HCT116 (cell line): ENCODE measurements at regions not wholly inside any gene's neighbourhood (a gene's known extent, or its start where the extent isn't known, plus 50 kb on each side); places are given as distances from the start of the nearest gene placed in this dataset.

Experiments used
- ATAC-seq: fragments of 200-7000 bp; cut with Tn5 transposase; 2 replicates; pipeline ENCODE4 v1.9.1; 2020; ENCODE audit warnings: mild to moderate bottlenecking, moderate library complexity
- BruUV-seq: library from RNA; stranded (reverse); fragments of 400-500 nt; replicated peaks from 2 replicates; lab custom pipeline; 2021; lab: Mats Ljungman, UMichigan
- CTCF ChIA-PET: fragments of 300-600 bp; sonication (Branson Sonifier 250); formaldehyde crosslinking; loops from one replicate; lab custom pipeline; 2021; ENCODE audit warnings: antibody characterized with exemption; lab: Charles Lee
- POLR2A ChIA-PET: fragments of 300-600, 350-600 bp; sonication (Branson Sonifier 250); formaldehyde crosslinking; loops from one replicate; lab custom pipeline; 2021; ENCODE audit warnings: antibody characterized with exemption; lab: Charles Lee
- RAD21 ChIA-PET, 2 experiments: fragments of 300-600 bp; sonication (Branson Sonifier 250); formaldehyde crosslinking; loops; one replicate each; lab custom pipeline; 2023; ENCODE audit warnings: low total read pairs in 2 of 2; ENCODE audit not compliant: uncharacterized antibody in 2 of 2, unreplicated experiment in 2 of 2, low non-redundant PET in 1 of 2; lab: Charles Lee
- DNase-seq: peaks from one replicate; pipeline ENCODE4 v3.0.0-alpha.2; 2010; ENCODE audit warnings: low read depth, low spot score
- H2AFZ ChIP-seq: fragments of 200-600 bp; shearing (Covaris generic), sonication (generic); 2 replicates; pipeline ENCODE4 v1.6.1; 2017; ENCODE audit warnings: low read depth, mixed run types, mixed read lengths, antibody characterized with exemption, low read length; ENCODE audit not compliant: poor library complexity, severe bottlenecking
- H3K27ac ChIP-seq: 2 replicates; pipeline ENCODE4 v1.5.1; 2012; ENCODE audit warnings: low read depth, low read length
- H3K27me3 ChIP-seq: fragments of 200-600 bp; sonication (generic); 2 replicates; pipeline ENCODE4 v1.6.1; 2016; ENCODE audit warnings: mixed run types, low read length, mixed read lengths; ENCODE audit not compliant: insufficient read depth
- H3K36me3 ChIP-seq, 2 experiments: fragments of 200-500 bp in 1 of 2; fragments of 200-600 bp in 1 of 2; sonication (Bioruptor generic) in 1 of 2; sonication (generic) in 1 of 2; 2 replicates each; pipeline versions ENCODE4 v1.5.1 to v1.6.1; 2014 to 2016; ENCODE audit warnings: low read length in 2 of 2, inconsistent platforms in 1 of 2, mixed read lengths in 1 of 2, mixed run types in 1 of 2; ENCODE audit not compliant: insufficient read depth in 2 of 2, control insufficient read depth in 1 of 2
- H3K4me1 ChIP-seq, 2 experiments: fragments of 200-600 bp in 1 of 2; sonication (generic) in 1 of 2; 2 replicates each; pipeline versions ENCODE4 v1.5.1 to v1.6.1; 2012 to 2017; ENCODE audit warnings: low read length in 2 of 2, inconsistent platforms in 1 of 2, mild to moderate bottlenecking in 1 of 2, mixed read lengths in 1 of 2, mixed run types in 1 of 2, moderate library complexity in 1 of 2; ENCODE audit not compliant: insufficient read depth in 2 of 2, control insufficient read depth in 1 of 2
- H3K4me2 ChIP-seq: fragments of 200-600 bp; sonication (generic); 2 replicates; pipeline ENCODE4 v1.6.1; 2017; ENCODE audit warnings: mixed run types, low read length, mixed read lengths
- H3K4me3 ChIP-seq, 2 experiments: fragments of 200-600 bp in 1 of 2; sonication (generic) in 1 of 2; replicated peaks in 1 of 2; 2 replicates each; pipeline ENCODE4 v1.5.1; 2011 to 2016; ENCODE audit warnings: low read length in 2 of 2, control low read depth in 1 of 2, low read depth in 1 of 2, mild to moderate bottlenecking in 1 of 2, mixed read lengths in 1 of 2, mixed run types in 1 of 2
- H3K79me2 ChIP-seq: fragments of 200-600 bp; sonication (generic); 2 replicates; pipeline ENCODE4 v1.6.1; 2017; ENCODE audit warnings: mild to moderate bottlenecking, mixed run types, low read length, moderate library complexity, mixed read lengths; ENCODE audit not compliant: insufficient read depth
- H3K9ac ChIP-seq: fragments of 200-600 bp; sonication (generic); 2 replicates; pipeline ENCODE4 v1.6.1; 2016; ENCODE audit warnings: low read length, mixed read lengths
- H3K9me2 ChIP-seq: fragments of 200-600 bp; sonication (generic), shearing (Covaris generic); 2 replicates; pipeline ENCODE4 v1.6.1; 2017; ENCODE audit warnings: mixed run types, mild to moderate bottlenecking, moderate library complexity; ENCODE audit not compliant: insufficient read depth
- H3K9me3 ChIP-seq, 2 experiments: fragments of 200-500 bp in 1 of 2; fragments of 200-600 bp in 1 of 2; sonication (Bioruptor generic) in 1 of 2; sonication (generic) in 1 of 2; 2 replicates each; pipeline ENCODE4 v1.6.1; 2014 to 2017; ENCODE audit warnings: low read length in 2 of 2, mixed read lengths in 2 of 2, inconsistent platforms in 1 of 2, low read depth in 1 of 2, mild to moderate bottlenecking in 1 of 2, mixed run types in 1 of 2, moderate library complexity in 1 of 2; ENCODE audit not compliant: control insufficient read depth in 1 of 2, insufficient read depth in 1 of 2
- H4K20me1 ChIP-seq: fragments of 200-600 bp; sonication (generic), shearing (Covaris generic); 2 replicates; pipeline ENCODE4 v1.6.1; 2017; ENCODE audit warnings: mixed run types, mild to moderate bottlenecking, moderate library complexity; ENCODE audit not compliant: insufficient read depth
- ELF1 ChIP-seq: IDR thresholded peaks from 2 replicates; pipeline ENCODE4 v1.6.1; 2012; ENCODE audit warnings: low read depth, borderline replicate concordance
- EZH2 ChIP-seq: fragments of 200-600 bp; sonication (generic); IDR thresholded peaks from 2 replicates; pipeline ENCODE4 v1.6.1; 2017; ENCODE audit warnings: antibody characterized with exemption, mixed run types
- FOSL1 ChIP-seq: IDR thresholded peaks from 2 replicates; pipeline ENCODE4 v1.6.1; 2012; ENCODE audit warnings: low read depth
- RAD21 ChIP-seq: IDR thresholded peaks from 2 replicates; pipeline ENCODE4 v1.6.1; 2012; ENCODE audit warnings: low read depth, mild to moderate bottlenecking
- SIN3A ChIP-seq: IDR thresholded peaks from 2 replicates; pipeline ENCODE4 v1.6.1; 2012; ENCODE audit warnings: low read depth
- TCF7L2 ChIP-seq: IDR thresholded peaks from 2 replicates; pipeline ENCODE4 v1.7.0; 2011; ENCODE audit warnings: borderline replicate concordance, inconsistent platforms; ENCODE audit not compliant: insufficient read depth, insufficient read length; ENCODE audit errors: extremely low read depth
- intact Hi-C: fragments of 100-400 bp; cut with micrococcal nuclease; formaldehyde crosslinking; loops from 2 replicates; pipeline ENCODE4 v1.10.0; 2022
- TF ChIP-seq, protein P1 (sequence below), 3 experiments: fragments of 200-600 bp in 1 of 3; sonication (generic) in 1 of 3; IDR thresholded peaks in 2 of 3; conservative IDR thresholded peaks in 1 of 3; 2 replicates each; pipeline ENCODE4 v1.5.1; 2012 to 2017; ENCODE audit warnings: low read depth in 2 of 3, low read length in 2 of 3, antibody characterized with exemption in 1 of 3, borderline replicate concordance in 1 of 3, control low read depth in 1 of 3, mild to moderate bottlenecking in 1 of 3, mixed read lengths in 1 of 3, mixed run types in 1 of 3, moderate library complexity in 1 of 3; ENCODE audit not compliant: insufficient read depth in 1 of 3
- TF ChIP-seq, protein P2 (sequence below): IDR thresholded peaks from 2 replicates; pipeline ENCODE4 v1.6.1; 2012
- TF ChIP-seq, protein P3 (sequence below): IDR thresholded peaks from 2 replicates; pipeline ENCODE4 v1.6.1; 2012
- TF ChIP-seq, protein P4 (sequence below): IDR thresholded peaks from 2 replicates; pipeline ENCODE4 v1.6.1; 2012; ENCODE audit warnings: low read depth

DNA sequence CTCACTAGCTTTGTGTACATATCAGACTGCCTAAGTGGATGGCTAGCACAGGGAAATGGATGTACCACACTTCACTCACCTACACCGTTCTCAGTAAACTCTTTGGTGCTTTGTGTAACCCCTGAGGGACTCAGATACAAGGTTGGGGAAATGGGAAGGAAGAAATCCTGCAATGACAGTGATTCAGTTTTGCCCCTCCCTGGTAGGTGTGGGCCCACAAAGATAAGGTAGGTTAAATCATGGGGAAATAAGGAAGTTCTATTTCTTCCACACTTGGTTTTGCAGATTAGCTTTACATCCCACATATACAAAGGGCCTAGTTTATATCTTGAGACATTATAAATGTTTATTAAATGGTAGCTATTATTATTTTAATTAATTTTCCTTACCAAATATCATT lies 197.6 kb upstream of the SPANXN4 start (continued):
- no peak for TF ChIP-seq ELF1

DNA sequence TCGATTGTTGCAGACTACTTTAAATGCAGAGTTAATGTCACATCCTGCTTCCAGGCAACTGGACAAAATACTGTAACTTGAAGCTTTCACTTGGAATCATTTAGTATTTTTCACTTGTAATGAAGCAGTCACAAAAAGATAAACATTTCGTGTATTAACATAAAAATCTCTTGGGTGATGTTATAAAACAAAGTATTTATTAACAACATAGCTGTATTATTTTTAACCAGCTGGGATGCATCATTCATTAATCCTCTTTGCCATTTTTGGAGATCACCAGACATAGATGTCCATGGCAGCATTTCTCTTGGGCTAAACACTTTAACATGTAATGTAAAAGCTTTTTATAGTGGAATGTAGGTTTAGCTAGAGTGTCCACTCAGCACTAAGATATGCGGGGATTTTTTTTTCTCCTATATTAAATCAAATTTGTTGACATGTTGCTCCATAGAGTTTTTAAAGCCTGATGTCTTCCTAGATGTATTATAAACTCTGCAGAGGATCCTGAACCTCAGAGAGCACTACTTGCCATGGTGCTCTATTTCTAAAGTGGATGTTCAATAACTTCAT lies 193.7 kb upstream of the SPANXN4 start:
- ATAC-seq (no peak), DNase-seq (no peak)
- Histone ChIP-seq H3K9me2 (no peaks in the 10 kb centered on the region), H2AFZ (no peak overlapping the region), H3K27me3 (no peaks in the 10 kb centered on the region), H3K36me3 (no peaks in the 10 kb centered on the region), H3K4me2 (no peak overlapping the region), H3K79me2 (no peaks in the 10 kb centered on the region), H3K27ac (no peak overlapping the region), H3K4me3 (no peak overlapping the region), H4K20me1 (no peaks in the 10 kb centered on the region), H3K9ac (no peak overlapping the region), H3K9me3 (no peaks in the 10 kb centered on the region), H3K4me1 (no peaks in the 10 kb centered on the region)
- intact Hi-C loops: no loop called here
- ChIA-PET POLR2A (no interaction called here), CTCF (no interaction called here), RAD21 (no interaction called here)
- no TSS peak for BruUV-seq
- TF ChIP-seq TCF7L2: no peak
- no peak for TF ChIP-seq FOSL1
- TF ChIP-seq, protein P1, sequence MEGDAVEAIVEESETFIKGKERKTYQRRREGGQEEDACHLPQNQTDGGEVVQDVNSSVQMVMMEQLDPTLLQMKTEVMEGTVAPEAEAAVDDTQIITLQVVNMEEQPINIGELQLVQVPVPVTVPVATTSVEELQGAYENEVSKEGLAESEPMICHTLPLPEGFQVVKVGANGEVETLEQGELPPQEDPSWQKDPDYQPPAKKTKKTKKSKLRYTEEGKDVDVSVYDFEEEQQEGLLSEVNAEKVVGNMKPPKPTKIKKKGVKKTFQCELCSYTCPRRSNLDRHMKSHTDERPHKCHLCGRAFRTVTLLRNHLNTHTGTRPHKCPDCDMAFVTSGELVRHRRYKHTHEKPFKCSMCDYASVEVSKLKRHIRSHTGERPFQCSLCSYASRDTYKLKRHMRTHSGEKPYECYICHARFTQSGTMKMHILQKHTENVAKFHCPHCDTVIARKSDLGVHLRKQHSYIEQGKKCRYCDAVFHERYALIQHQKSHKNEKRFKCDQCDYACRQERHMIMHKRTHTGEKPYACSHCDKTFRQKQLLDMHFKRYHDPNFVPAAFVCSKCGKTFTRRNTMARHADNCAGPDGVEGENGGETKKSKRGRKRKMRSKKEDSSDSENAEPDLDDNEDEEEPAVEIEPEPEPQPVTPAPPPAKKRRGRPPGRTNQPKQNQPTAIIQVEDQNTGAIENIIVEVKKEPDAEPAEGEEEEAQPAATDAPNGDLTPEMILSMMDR (IDR thresholded peaks at IDR 0.05 in 2 of 3, conservative IDR thresholded peaks at IDR 0.05 in 1 of 3; ENCODE audit: borderline replicate concordance in 1 of 3, insufficient read depth in 1 of 3, low read depth in 2 of 3, low read length in 2 of 3): no peak
- no peak for TF ChIP-seq SIN3A
- TF ChIP-seq, protein P2, sequence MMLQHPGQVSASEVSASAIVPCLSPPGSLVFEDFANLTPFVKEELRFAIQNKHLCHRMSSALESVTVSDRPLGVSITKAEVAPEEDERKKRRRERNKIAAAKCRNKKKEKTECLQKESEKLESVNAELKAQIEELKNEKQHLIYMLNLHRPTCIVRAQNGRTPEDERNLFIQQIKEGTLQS: no peak
- TF ChIP-seq, protein P3, sequence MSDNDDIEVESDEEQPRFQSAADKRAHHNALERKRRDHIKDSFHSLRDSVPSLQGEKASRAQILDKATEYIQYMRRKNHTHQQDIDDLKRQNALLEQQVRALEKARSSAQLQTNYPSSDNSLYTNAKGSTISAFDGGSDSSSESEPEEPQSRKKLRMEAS: no peak
- no peak for TF ChIP-seq RAD21
- TF ChIP-seq, protein P4, sequence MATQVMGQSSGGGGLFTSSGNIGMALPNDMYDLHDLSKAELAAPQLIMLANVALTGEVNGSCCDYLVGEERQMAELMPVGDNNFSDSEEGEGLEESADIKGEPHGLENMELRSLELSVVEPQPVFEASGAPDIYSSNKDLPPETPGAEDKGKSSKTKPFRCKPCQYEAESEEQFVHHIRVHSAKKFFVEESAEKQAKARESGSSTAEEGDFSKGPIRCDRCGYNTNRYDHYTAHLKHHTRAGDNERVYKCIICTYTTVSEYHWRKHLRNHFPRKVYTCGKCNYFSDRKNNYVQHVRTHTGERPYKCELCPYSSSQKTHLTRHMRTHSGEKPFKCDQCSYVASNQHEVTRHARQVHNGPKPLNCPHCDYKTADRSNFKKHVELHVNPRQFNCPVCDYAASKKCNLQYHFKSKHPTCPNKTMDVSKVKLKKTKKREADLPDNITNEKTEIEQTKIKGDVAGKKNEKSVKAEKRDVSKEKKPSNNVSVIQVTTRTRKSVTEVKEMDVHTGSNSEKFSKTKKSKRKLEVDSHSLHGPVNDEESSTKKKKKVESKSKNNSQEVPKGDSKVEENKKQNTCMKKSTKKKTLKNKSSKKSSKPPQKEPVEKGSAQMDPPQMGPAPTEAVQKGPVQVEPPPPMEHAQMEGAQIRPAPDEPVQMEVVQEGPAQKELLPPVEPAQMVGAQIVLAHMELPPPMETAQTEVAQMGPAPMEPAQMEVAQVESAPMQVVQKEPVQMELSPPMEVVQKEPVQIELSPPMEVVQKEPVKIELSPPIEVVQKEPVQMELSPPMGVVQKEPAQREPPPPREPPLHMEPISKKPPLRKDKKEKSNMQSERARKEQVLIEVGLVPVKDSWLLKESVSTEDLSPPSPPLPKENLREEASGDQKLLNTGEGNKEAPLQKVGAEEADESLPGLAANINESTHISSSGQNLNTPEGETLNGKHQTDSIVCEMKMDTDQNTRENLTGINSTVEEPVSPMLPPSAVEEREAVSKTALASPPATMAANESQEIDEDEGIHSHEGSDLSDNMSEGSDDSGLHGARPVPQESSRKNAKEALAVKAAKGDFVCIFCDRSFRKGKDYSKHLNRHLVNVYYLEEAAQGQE: no peak
- TF ChIP-seq EZH2: no peak
